A673 (cell line): ENCODE measurements at regions not wholly inside any gene's neighbourhood (a gene's known extent, or its start where the extent isn't known, plus 50 kb on each side); places are given as distances from the start of the nearest gene placed in this dataset.

Experiments
- BruUV-seq: library from RNA; stranded (reverse); fragments of 400-500 nt; replicated peaks from 2 replicates; lab custom pipeline; 2021; lab: Mats Ljungman, UMichigan
- CTCF ChIA-PET: fragments of 300-600 bp; sonication (Branson Sonifier 250); formaldehyde crosslinking; loops from one replicate; lab custom pipeline; 2022; ENCODE audit warnings: antibody characterized with exemption; lab: Charles Lee
- POLR2A ChIA-PET: fragments of 300-600 bp; sonication (Branson Sonifier 250); formaldehyde crosslinking; loops from one replicate; lab custom pipeline; 2022; ENCODE audit warnings: antibody characterized with exemption; ENCODE audit not compliant: low non-redundant PET; lab: Charles Lee
- DNase-seq: peaks from one replicate; pipeline ENCODE4 v3.0.0-alpha.2; 2015; ENCODE audit warnings: low spot score
- H3K27ac ChIP-seq: fragments of 200-600 bp; sonication (generic); 2 replicates; pipeline ENCODE4 v1.5.1; 2016; ENCODE audit warnings: mixed run types, low read depth, mild to moderate bottlenecking, mixed read lengths, antibody characterized with exemption, low read length; ENCODE audit not compliant: poor library complexity, severe bottlenecking
- H3K27me3 ChIP-seq: fragments of 200-600 bp; sonication (generic); replicated peaks from 2 replicates; pipeline ENCODE4 v1.6.1; 2017; ENCODE audit warnings: mixed run types, low read depth, mild to moderate bottlenecking, mixed read lengths, antibody characterized with exemption, low read length; ENCODE audit not compliant: insufficient read depth, poor library complexity
- H3K36me3 ChIP-seq: fragments of 200-600 bp; sonication (generic); 2 replicates; pipeline ENCODE4 v1.6.1; 2016; ENCODE audit warnings: mixed run types, mild to moderate bottlenecking, mixed read lengths, antibody characterized with exemption, low read length; ENCODE audit not compliant: insufficient read depth, poor library complexity, severe bottlenecking
- H3K4me1 ChIP-seq: fragments of 200-600 bp; sonication (generic); 2 replicates; pipeline ENCODE4 v1.6.1; 2017; ENCODE audit warnings: mixed run types, mild to moderate bottlenecking, mixed read lengths, antibody characterized with exemption, low read length; ENCODE audit not compliant: insufficient read depth, poor library complexity, severe bottlenecking
- H3K4me3 ChIP-seq: fragments of 200-600 bp; sonication (generic); 2 replicates; pipeline ENCODE4 v1.5.1; 2016; ENCODE audit warnings: low read depth, mixed run types, mild to moderate bottlenecking, mixed read lengths, low read length; ENCODE audit not compliant: poor library complexity, severe bottlenecking
- H3K9me3 ChIP-seq: fragments of 200-600 bp; sonication (generic); 2 replicates; pipeline ENCODE4 v1.6.1; 2016; ENCODE audit warnings: mixed run types, low read depth, mild to moderate bottlenecking, mixed read lengths, antibody characterized with exemption, low read length; ENCODE audit not compliant: poor library complexity, severe bottlenecking
- EZH2 ChIP-seq: fragments of 200-600 bp; sonication (generic); IDR thresholded peaks from 2 replicates; pipeline ENCODE4 v1.6.1; 2017; ENCODE audit warnings: borderline replicate concordance, low read depth, mild to moderate bottlenecking, mixed read lengths, antibody characterized with exemption, low read length; ENCODE audit not compliant: poor library complexity, severe bottlenecking
- intact Hi-C: fragments of 100-400 bp; cut with micrococcal nuclease; formaldehyde crosslinking; loops from one replicate; pipeline ENCODE4 v1.10.0; 2022; ENCODE audit not compliant: unreplicated experiment
- TF ChIP-seq, protein P1 (sequence below): fragments of 300-800, 200-600 bp; sonication (generic); conservative IDR thresholded peaks from 2 replicates; pipeline ENCODE4 v1.5.1; 2017; ENCODE audit warnings: low read depth, mild to moderate bottlenecking, antibody characterized with exemption, low read length, moderate library complexity, mixed read lengths

DNA sequence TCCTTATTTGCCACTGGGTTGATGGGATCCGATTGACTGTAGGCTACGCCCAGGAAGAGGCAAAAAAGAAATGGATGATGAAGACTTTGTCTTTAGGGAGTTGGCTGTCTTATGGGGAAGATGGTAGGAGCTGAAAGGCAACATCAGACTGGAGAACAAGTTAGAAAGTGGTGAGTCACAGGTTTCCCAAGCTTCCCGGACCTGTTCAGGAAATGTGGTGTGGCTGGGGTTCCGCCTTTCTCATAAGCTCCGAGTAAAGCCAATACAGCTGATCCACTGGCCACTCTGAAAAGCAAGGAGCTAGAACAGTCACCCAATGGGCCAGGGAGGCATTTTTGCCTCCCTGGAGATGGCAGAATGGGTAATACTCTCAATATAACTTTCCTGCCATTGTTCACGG is 194.5 kb downstream of the SNX19 start:
- TF ChIP-seq, protein P1, sequence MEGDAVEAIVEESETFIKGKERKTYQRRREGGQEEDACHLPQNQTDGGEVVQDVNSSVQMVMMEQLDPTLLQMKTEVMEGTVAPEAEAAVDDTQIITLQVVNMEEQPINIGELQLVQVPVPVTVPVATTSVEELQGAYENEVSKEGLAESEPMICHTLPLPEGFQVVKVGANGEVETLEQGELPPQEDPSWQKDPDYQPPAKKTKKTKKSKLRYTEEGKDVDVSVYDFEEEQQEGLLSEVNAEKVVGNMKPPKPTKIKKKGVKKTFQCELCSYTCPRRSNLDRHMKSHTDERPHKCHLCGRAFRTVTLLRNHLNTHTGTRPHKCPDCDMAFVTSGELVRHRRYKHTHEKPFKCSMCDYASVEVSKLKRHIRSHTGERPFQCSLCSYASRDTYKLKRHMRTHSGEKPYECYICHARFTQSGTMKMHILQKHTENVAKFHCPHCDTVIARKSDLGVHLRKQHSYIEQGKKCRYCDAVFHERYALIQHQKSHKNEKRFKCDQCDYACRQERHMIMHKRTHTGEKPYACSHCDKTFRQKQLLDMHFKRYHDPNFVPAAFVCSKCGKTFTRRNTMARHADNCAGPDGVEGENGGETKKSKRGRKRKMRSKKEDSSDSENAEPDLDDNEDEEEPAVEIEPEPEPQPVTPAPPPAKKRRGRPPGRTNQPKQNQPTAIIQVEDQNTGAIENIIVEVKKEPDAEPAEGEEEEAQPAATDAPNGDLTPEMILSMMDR: no peak
- TF ChIP-seq EZH2: no peak
- ChIA-PET CTCF (no interaction called here), POLR2A (no interaction called here)
- Histone ChIP-seq H3K9me3 (no peaks in the 10 kb centered on the region), H3K36me3 (no peaks in the 10 kb centered on the region), H3K4me3 (no peak overlapping the region), H3K27me3 (peaks cover 6% of the 10 kb centered on the region), H3K27ac (no peak overlapping the region), H3K4me1 (no peaks in the 10 kb centered on the region)
- DNase-seq: no peak
- intact Hi-C loops: no loop called here
- BruUV-seq: no TSS peak

DNA sequence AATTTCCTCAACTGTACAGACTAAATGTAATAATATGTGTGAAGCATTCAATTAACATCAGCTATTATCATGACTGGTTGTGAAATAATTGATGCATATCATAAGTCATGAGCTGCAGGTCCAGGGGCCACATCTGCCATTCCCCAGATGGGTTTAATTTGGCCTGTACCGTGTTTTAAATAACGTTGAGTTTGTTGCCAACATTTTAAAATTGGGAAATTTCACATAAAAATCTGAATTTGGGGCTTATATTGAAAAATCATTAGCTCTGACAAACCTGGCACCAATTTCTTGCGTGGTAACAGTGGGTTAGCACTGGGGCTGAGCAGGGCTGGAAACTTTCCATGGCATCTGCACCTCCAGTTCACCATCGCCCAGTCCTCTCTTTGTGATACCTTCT is 193.9 kb downstream of the SNX19 start:
- Histone ChIP-seq H3K9me3 (no peaks in the 10 kb centered on the region), H3K4me3 (no peak overlapping the region), H3K4me1 (no peaks in the 10 kb centered on the region), H3K27ac (no peak overlapping the region), H3K36me3 (no peaks in the 10 kb centered on the region), H3K27me3 (peaks cover 5% of the 10 kb centered on the region)
- DNase-seq: no peak
- BruUV-seq: no TSS peak
- CTCF ChIA-PET: no interaction called here
- TF ChIP-seq, protein P1: no peak
- TF ChIP-seq EZH2: no peak
- intact Hi-C loops: no loop called here
- POLR2A ChIA-PET: no interaction called here

DNA sequence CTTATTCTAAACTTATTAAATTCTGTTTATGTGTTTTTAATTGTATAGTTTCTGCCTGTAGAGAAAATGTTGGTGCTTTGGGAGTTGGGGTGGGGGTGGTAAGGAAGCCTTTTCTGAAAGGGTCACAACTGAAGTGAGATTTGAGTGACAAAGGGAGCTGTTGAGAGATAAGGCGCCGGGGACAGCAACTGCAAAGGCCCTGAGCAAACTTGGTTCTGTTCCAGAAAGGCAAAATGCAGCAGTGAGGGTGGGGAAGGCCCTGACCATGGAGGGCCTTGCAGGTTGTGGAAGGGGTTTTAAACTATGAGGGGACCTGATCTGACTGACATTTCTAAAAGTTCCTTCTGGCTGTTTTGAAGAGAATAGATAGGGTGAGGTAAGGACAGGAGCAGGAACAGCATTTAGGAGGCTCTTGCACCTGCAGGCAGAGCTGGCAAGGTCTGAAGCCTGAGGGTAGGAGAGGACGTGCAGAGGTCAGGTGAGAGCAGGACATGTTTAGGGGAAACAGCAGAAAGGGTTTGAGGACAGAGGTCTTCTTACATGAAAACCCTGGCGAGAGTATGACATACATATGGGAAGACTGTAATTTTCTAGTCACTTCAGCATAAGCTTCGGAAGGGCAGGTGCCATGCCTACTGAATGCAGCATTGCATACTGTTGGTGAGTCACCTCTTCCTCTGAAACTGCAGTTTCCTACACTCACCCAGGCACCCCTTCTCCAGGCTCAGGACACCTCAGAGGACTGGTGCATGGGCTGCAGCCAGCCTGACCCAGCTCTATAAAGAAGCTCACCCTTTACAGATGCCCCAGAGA is 190.7 kb downstream of the SNX19 start:
- Histone ChIP-seq H3K9me3 (peaks cover 3% of the 10 kb centered on the region), H3K36me3 (no peaks in the 10 kb centered on the region), H3K27ac (no peak overlapping the region), H3K4me1 (no peaks in the 10 kb centered on the region), H3K27me3 (no peaks in the 10 kb centered on the region), H3K4me3 (no peak overlapping the region)
- no TSS peak for BruUV-seq
- ChIA-PET POLR2A (no interaction called here), CTCF (no interaction called here)
- intact Hi-C loops: no loop called here
- no peak for DNase-seq
- no peak for TF ChIP-seq EZH2
- TF ChIP-seq, protein P1: no peak
